ENCODE measurements at regions not wholly inside any gene's neighbourhood (a gene's known extent, or its start where the extent isn't known, plus 50 kb on each side); places are given as distances from the start of the nearest gene placed in this dataset.

DNA sequence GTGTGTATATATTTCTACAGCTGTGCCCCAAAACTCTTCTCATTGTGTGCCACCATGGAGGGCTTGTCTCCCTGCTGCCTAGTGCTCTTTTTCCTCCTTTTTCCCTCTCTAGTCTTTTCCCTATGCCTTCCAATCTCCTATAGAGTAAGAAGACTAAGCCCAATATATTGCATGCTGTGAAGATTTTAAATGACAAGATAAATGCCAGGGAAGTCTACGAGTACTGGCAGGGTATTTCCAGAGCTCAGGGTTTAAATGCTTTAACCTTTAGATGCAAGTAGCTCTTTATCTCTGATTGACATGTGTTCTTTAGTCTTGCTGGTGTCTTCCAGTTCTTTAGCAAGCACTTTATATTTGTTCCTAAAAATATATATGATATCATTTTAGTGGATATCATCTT lies 200.7 kb downstream of the SLITRK1 start:
- ChIA-PET CTCF (no interaction called here), POLR2A (no interaction called here)
- Histone ChIP-seq H4K20me1 (ENCODE audit: control insufficient read depth, insufficient read depth, low read length, poor library complexity, severe bottlenecking) (no peaks in the 10 kb centered on the region), H3K4me1 (ENCODE audit: control insufficient read depth in 2 of 2, insufficient read depth in 2 of 2, low read length in 2 of 2) (no peaks in the 10 kb centered on the region), H3K9me3 (ENCODE audit: control extremely low read depth in 1 of 3, control insufficient read depth in 2 of 3, insufficient read depth in 1 of 3, low read length in 2 of 3) (no peaks in the 10 kb centered on the region), H2AFZ (ENCODE audit: insufficient read depth, low read depth, low read length, poor library complexity, severe bottlenecking) (no peak overlapping the region), H3K27me3 (replicated peaks in 1 of 4; ENCODE audit: control extremely low read depth in 1 of 4, control insufficient read depth in 3 of 4, insufficient read depth in 4 of 4, low read length in 3 of 4) (no peaks in the 10 kb centered on the region), H3K9ac (ENCODE audit: low read length) (no peak overlapping the region), H3K4me2 (replicated peaks; ENCODE audit: low read depth, low read length, poor library complexity, severe bottlenecking) (no peak overlapping the region), H3K36me3 (replicated peaks in 1 of 2; ENCODE audit: control extremely low read depth in 1 of 2, control insufficient read depth in 1 of 2, extremely low read depth in 1 of 2, insufficient read depth in 2 of 2, low read length in 1 of 2) (no peaks in the 10 kb centered on the region), H3K4me3 (ENCODE audit: control extremely low read depth in 1 of 5, extremely low read depth in 1 of 5, insufficient read depth in 1 of 5, low read depth in 2 of 5, low read length in 4 of 5) (no peak overlapping the region), H3K79me2 (ENCODE audit: control insufficient read depth, insufficient read depth, low read length) (no peaks in the 10 kb centered on the region), H3K27ac (ENCODE audit: low read length in 2 of 2) (no peak overlapping the region)
- intact Hi-C loops (cut with micrococcal nuclease): no loop called here
- TF ChIP-seq, protein P1, sequence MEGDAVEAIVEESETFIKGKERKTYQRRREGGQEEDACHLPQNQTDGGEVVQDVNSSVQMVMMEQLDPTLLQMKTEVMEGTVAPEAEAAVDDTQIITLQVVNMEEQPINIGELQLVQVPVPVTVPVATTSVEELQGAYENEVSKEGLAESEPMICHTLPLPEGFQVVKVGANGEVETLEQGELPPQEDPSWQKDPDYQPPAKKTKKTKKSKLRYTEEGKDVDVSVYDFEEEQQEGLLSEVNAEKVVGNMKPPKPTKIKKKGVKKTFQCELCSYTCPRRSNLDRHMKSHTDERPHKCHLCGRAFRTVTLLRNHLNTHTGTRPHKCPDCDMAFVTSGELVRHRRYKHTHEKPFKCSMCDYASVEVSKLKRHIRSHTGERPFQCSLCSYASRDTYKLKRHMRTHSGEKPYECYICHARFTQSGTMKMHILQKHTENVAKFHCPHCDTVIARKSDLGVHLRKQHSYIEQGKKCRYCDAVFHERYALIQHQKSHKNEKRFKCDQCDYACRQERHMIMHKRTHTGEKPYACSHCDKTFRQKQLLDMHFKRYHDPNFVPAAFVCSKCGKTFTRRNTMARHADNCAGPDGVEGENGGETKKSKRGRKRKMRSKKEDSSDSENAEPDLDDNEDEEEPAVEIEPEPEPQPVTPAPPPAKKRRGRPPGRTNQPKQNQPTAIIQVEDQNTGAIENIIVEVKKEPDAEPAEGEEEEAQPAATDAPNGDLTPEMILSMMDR (IDR thresholded peaks at IDR 0.05): no peak
- no peak for TF ChIP-seq EZH2 (IDR thresholded peaks at IDR 0.05; ENCODE audit: borderline replicate concordance, insufficient read depth, low read depth, low read length, poor library complexity, severe bottlenecking)
- H3K27me3 Mint-ChIP-seq: no peaks in the 10 kb centered on the region
- H3K4me1 Mint-ChIP-seq: no peaks in the 10 kb centered on the region
- DNase-seq (no peak), ATAC-seq (ENCODE audit: low read depth) (no peak)
- no peak overlapping the region for H3K4me3 Mint-ChIP-seq
- peaks cover 2% of the 10 kb centered on the region for H3K9me3 Mint-ChIP-seq (ENCODE audit: insufficient read depth)
- no peak overlapping the region for H3K27ac Mint-ChIP-seq
- WGBS (ENCODE audit: insufficient coverage): 60% methylated on average over 1 of the region's 1 CpG

GRCh38 chr13:83677985-83678384 lies 204.3 kb downstream of the SLITRK1 start:
- no peak overlapping the region for H3K4me2 ChIP-seq (replicated peaks; ENCODE audit: low read depth, low read length, poor library complexity, severe bottlenecking)
- DNase-seq (no peak), ATAC-seq (ENCODE audit: low read depth) (no peak)
- no peak overlapping the region for H3K27ac ChIP-seq (ENCODE audit: low read length in 2 of 2)
- intact Hi-C loops (cut with micrococcal nuclease): no loop called here
- no peak overlapping the region for H3K4me3 Mint-ChIP-seq
- no peak overlapping the region for H3K4me3 ChIP-seq (ENCODE audit: control extremely low read depth in 1 of 5, extremely low read depth in 1 of 5, insufficient read depth in 1 of 5, low read depth in 2 of 5, low read length in 4 of 5)
- no peak overlapping the region for H2AFZ ChIP-seq (ENCODE audit: insufficient read depth, low read depth, low read length, poor library complexity, severe bottlenecking)
- H3K79me2 ChIP-seq (ENCODE audit: control insufficient read depth, insufficient read depth, low read length): no peaks in the 10 kb centered on the region
- no peaks in the 10 kb centered on the region for H3K27me3 Mint-ChIP-seq
- CTCF ChIA-PET: no interaction called here
- H4K20me1 ChIP-seq (ENCODE audit: control insufficient read depth, insufficient read depth, low read length, poor library complexity, severe bottlenecking): no peaks in the 10 kb centered on the region
- H3K4me1 ChIP-seq (ENCODE audit: control insufficient read depth in 2 of 2, insufficient read depth in 2 of 2, low read length in 2 of 2): no peaks in the 10 kb centered on the region
- no peaks in the 10 kb centered on the region for H3K4me1 Mint-ChIP-seq
- no peaks in the 10 kb centered on the region for H3K9me3 Mint-ChIP-seq (ENCODE audit: insufficient read depth)
- peaks cover 0 to 3% (median 0%) of the 10 kb centered on the region in 3 donors for H3K9me3 ChIP-seq (ENCODE audit: control extremely low read depth in 1 of 3, control insufficient read depth in 2 of 3, insufficient read depth in 1 of 3, low read length in 2 of 3)
- no peak overlapping the region for H3K9ac ChIP-seq (ENCODE audit: low read length)
- no peaks in the 10 kb centered on the region for H3K27me3 ChIP-seq (replicated peaks in 1 of 4; ENCODE audit: control extremely low read depth in 1 of 4, control insufficient read depth in 3 of 4, insufficient read depth in 4 of 4, low read length in 3 of 4)
- no peaks in the 10 kb centered on the region for H3K36me3 ChIP-seq (replicated peaks in 1 of 2; ENCODE audit: control extremely low read depth in 1 of 2, control insufficient read depth in 1 of 2, extremely low read depth in 1 of 2, insufficient read depth in 2 of 2, low read length in 1 of 2)
- H3K27ac Mint-ChIP-seq: no peak overlapping the region
- TF ChIP-seq, protein P1 (IDR thresholded peaks at IDR 0.05): no peak
- no peak for TF ChIP-seq EZH2 (IDR thresholded peaks at IDR 0.05; ENCODE audit: borderline replicate concordance, insufficient read depth, low read depth, low read length, poor library complexity, severe bottlenecking)
- POLR2A ChIA-PET: no interaction called here
